Spleen (tissue), 7 donors: ENCODE measurements at regions not wholly inside any gene's neighbourhood (a gene's known extent, or its start where the extent isn't known, plus 50 kb on each side); places are given as distances from the start of the nearest gene placed in this dataset.

Experiments used
- CTCF ChIP-seq, 11 experiments: fragments of 200-600 bp in 7 of 11; fragments of 450-650 bp in 4 of 11; sonication (generic) in 4 of 11; IDR thresholded peaks in 8 of 11; conservative IDR thresholded peaks in 3 of 11; 1 replicate in 7 of 11; 2 replicates in 4 of 11; pipeline versions ENCODE4 v1.4.0 to v1.8.0; 2016 to 2021; ENCODE audit warnings: antibody characterized with exemption in 11 of 11, inconsistent platforms in 4 of 11, mild to moderate bottlenecking in 1 of 11
- POLR2AphosphoS5 ChIP-seq, 3 donors: sonication (generic); formaldehyde crosslinking; IDR thresholded peaks; one replicate each; pipeline ENCODE4 v1.5.1; 2017; ENCODE audit warnings: antibody characterized with exemption in 3 of 3
- donor health status: DM: no; HTN: no; CAD: no; lungs with moderate emphysema.
- donor health status: DM: no; HTN: no; CAD: no.
- donor health status: DM: no; HTN: no; CAD: no.

GRCh38 chr2:67341336-67341735, 55.8 kb upstream of the ETAA1 start:
- TF ChIP-seq POLR2AphosphoS5 (IDR thresholded peaks at IDR 0.05) (no peak), CTCF (IDR thresholded peaks at IDR 0.05 in 8 of 11, conservative IDR thresholded peaks at IDR 0.05 in 3 of 11) (no peak)
